Erythroblast (primary cell): ENCODE measurements at regions not wholly inside any gene's neighbourhood (a gene's known extent, or its start where the extent isn't known, plus 50 kb on each side); places are given as distances from the start of the nearest gene placed in this dataset.

Source experiments
- GATA1 ChIP-seq: IDR thresholded peaks from 2 replicates; pipeline ENCODE4 v1.6.1; 2011; ENCODE audit warnings: low read depth, mild to moderate bottlenecking, control low read depth, low read length, moderate library complexity
- POLR2A ChIP-seq: IDR thresholded peaks from 2 replicates; pipeline ENCODE4 v1.6.1; 2011; ENCODE audit warnings: mild to moderate bottlenecking, low read length

- TF ChIP-seq POLR2A, result no peak
- TF ChIP-seq GATA1, result no peak
These were observed 109.7 kb downstream of the PHETA1 start for GRCh38 chr12:111259231-111259630.
